DMS 273 (cell line): ENCODE measurements at regions not wholly inside any gene's neighbourhood (a gene's known extent, or its start where the extent isn't known, plus 50 kb on each side); places are given as distances from the start of the nearest gene placed in this dataset.

Source experiments
- DNase-seq: peaks from one replicate; lab custom pipeline; 2025; ENCODE audit not compliant: unreplicated experiment; lab: John Stamatoyannopoulos, UW

GRCh38 chr3:15151166-15151565 is 52.2 kb upstream of the RBSN start:
- DNase-seq: no peak

GRCh38 chr3:15152184-15152583 is 53.2 kb upstream of the RBSN start:
- DNase-seq: no peak

DNA sequence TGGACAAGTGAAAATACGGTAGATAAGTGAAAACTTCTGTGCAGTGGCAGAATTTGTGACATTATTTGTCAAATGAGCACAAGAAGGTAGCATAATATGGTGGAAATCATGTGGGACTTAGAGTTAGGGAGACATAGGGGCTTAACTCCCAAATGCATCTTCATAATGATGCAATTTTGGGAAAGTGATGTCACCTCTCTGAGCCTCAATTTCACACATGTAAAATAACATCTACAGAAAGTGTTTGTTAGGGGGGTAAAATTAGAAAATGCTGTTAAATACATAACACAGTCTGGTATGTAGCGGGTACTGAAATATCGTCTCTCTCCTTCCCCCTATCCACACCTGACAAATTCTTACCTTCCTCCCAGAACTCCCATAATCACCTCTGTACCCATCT is 52.9 kb upstream of the CAPN7 start:
- peak; percentile 4 for DNase-seq

- DNase-seq: peak; percentile 64
These were observed 51.7 kb upstream of the CAPN7 start for GRCh38 chr3:15154326-15154725.

- no peak for DNase-seq
These were observed 50.1 kb upstream of the CAPN7 start for GRCh38 chr3:15155840-15156360.
